ENCODE measurements at regions not wholly inside any gene's neighbourhood (a gene's known extent, or its start where the extent isn't known, plus 50 kb on each side); places are given as distances from the start of the nearest gene placed in this dataset.

DNA sequence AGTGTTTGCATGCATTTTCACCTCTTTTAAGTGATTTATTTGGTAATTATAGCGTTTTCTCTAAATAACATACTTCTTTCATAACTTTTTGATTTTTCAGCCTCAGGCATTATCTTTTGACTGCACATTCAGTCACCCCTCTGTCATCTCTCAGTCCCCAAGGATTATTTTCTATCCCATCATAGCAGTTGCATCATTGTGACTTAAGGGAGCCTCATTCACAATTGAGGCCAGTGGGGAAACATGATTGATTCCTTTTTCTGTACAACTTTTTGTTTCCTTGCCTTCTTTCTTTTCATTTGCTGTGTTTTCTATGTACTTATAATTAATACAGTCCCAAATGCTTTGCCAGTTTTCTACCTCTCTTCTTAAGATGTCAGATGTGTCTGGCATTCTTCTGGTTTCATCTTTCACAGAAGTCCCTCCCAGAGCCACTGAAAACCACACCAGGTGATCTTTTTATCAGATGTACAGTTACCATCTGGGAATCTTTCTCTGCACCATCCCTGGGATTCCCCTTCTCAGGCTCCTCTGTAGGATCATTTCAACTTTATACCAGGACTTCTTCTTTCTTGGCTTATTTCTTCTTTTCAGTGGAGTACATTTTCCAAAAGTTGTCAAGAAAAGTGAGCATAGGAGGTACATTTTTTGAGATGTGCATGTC, 151.4 kb downstream of the RAP2B start:
- DNase-seq (ENCODE audit: low read depth in 2 of 2) = no peak

DNA sequence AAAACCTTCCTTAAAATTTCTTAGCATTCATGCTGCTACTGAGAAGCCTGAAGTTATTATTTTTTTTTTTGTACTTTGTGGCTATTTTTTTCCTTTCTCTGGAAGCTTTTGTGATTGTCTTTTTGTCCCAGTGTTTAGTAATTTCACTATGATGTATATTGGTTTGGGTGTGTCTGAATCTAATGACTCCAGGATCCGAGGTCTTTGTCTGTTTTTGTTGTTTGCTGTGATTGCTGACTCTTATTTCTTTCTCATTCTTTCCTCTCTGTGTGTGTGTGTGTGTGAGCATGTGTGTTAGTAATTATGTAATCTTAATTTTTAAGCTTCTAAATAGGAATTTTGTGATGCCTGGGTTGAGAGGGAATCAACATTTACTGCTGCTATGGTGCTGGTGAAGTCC, 152.0 kb downstream of the RAP2B start:
- no peak for DNase-seq (ENCODE audit: low read depth in 2 of 2)

- no peak for DNase-seq (ENCODE audit: low read depth in 2 of 2)
These were observed 153.8 kb downstream of the RAP2B start for GRCh38 chr3:153315781-153316180.

DNA sequence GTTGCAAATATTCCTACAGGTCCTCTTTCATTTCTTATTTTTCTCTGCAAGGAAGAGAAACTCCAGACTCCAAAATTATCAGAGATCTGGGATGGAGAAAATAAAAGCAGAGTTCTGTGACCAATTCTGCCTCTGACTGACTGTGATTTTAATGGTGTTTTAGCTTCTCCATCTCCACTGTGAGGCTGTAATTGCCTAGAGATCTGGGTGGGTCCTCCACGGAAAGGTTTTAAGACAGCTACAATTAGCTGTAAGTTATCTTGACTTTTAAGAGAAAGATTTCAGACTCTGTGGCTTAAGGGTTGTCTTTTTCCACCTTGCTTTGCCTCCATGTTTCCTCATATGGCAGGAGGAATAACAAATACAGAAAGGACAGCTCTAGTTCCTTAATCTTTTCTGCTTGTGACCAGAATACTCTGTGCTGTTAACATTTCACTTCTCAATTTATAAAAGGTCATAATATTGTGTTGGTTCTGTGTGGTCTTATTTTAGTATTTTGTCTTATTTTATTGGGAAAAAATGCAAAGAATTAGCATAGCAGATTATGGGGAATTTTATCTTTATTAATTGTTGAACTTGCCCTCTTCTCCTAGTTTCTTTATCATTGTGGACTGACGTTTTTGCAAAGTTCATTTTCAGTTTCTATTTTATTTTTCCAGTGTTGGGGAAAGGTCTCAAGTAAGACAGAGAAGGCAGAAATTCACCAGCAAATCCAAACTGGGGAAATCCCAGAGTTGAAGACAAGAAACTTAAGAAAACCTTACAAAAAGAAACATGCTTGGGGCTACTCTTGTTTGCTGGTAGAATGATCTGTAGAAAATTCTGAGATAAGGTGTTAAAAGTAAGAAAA, 157.9 kb downstream of the RAP2B start:
- no peak for DNase-seq (ENCODE audit: low read depth in 2 of 2)

- no peak for DNase-seq (ENCODE audit: low read depth in 2 of 2)
These were observed 158.6 kb downstream of the RAP2B start for GRCh38 chr3:153320585-153321128.

DNA sequence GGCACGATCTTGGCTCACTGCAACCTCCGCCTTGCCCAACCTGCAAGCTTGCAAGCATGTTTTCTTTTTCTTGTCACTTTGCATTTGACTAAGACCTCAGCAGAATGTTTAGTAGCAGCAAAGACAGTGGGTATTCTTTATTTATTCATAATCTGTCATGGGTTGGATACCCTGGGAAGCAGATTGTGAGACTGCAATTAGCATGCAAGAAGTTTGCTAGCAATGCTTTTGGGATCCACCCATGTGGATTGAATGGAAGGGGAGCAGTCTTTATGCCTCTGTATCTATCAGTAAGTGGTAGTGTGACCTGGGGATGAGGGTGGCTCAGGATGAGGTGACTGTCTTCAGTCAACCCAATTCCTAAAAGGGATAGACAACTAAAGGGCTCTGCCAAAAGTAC, 166.7 kb downstream of the RAP2B start:
- DNase-seq (ENCODE audit: low read depth in 2 of 2) = no peak

- no peak for DNase-seq (ENCODE audit: low read depth in 2 of 2)
These were observed 168.9 kb downstream of the RAP2B start for GRCh38 chr3:153330901-153331300.

DNA sequence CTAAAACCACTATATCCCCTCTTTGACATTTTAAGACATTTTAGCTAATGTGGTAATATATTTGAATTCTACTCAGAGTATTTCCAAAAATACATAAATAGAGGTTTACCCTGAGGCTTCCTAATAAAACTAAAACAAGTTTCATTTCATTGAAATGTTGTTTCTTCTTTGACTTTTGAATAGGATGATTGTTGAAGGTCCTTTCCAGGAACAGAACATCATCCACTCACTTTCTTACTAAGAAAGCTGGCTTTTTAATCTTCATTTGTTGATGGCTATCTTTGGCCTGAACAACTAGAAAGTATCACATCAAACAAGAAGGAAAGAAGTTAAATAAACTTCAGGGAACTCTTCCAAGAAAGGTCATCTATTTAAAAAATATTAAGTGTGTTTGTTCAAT, 169.7 kb downstream of the RAP2B start:
- no peak for DNase-seq (ENCODE audit: low read depth in 2 of 2)

DNA sequence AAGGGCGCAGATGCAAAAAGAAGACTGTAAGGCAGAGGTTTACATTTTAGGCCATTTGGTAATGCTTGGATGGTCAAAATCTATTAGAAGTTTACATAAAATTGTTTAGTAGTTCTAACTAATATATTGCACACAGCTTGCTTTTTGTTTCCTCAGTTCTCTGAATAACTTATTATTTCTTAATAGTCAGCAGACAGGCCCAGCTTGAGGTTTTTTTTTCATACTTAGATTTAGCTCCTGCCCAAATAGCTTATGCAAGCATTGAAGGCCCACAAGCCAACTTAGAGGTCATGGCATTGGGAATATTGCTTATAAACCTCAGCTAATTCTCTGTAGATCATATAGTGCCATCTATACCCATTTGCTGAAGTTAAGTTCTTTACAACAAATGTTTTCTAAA, 172.5 kb downstream of the RAP2B start:
- no peak for DNase-seq (ENCODE audit: low read depth in 2 of 2)

DNA sequence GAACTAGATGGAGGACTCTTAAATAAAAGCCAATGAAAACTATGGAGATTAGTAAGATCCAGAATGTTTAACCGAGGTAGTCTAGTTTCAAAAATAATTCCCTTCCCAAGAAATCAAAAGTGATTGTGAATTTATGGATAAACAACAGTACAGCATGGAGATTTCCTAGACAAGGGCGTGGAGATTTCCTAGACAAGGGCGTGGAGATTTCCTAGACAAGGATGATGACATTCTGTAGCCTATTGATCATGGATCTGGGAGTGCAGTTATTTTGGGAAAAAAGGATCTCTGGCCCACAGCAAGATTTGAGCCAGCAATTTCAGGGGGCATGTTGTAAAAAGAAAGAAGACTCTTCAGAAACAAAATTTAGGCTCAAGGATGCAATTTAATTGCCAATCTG, 175.3 kb downstream of the RAP2B start:
- DNase-seq (ENCODE audit: low read depth in 2 of 2) = no peak

DNA sequence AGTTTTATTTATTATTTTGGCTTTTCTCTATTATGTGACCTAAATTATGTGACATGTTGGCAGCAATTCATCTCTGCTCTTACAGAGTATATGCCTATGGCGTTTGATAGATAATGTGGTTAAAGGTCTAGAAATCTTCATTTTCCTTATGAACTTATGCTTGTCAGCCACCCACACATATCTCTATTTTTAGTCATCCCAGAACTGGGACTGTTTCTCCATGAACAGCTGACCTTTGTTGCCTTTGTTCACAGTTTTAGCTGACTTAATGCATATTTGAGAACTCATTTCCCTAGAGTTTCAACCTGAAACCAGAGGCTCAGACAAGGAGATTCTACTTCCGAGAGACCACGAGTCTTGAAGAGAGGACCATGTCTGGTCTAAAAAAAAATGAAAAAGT, 176.5 kb downstream of the RAP2B start:
- no peak for DNase-seq (ENCODE audit: low read depth in 2 of 2)

DNA sequence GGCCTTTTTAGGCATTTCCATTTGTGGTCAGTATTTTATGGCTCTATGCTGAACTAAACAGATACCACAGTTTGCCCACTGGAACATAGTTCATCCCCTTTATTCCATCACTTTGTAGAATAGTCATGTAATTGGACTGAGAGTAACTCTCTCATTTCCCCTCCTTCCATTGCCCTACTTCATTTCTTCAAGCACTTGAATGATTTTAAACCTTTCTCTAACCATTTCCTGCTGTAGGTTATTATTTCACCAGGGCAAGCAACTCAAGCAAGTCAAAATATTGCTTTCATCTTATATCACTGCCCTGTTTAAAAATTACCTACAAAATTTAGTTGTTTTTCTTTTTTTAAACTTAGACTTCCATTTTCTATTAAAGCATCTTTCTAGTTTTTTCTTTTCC, 177.0 kb downstream of the RAP2B start:
- DNase-seq (ENCODE audit: low read depth in 2 of 2) = no peak

DNA sequence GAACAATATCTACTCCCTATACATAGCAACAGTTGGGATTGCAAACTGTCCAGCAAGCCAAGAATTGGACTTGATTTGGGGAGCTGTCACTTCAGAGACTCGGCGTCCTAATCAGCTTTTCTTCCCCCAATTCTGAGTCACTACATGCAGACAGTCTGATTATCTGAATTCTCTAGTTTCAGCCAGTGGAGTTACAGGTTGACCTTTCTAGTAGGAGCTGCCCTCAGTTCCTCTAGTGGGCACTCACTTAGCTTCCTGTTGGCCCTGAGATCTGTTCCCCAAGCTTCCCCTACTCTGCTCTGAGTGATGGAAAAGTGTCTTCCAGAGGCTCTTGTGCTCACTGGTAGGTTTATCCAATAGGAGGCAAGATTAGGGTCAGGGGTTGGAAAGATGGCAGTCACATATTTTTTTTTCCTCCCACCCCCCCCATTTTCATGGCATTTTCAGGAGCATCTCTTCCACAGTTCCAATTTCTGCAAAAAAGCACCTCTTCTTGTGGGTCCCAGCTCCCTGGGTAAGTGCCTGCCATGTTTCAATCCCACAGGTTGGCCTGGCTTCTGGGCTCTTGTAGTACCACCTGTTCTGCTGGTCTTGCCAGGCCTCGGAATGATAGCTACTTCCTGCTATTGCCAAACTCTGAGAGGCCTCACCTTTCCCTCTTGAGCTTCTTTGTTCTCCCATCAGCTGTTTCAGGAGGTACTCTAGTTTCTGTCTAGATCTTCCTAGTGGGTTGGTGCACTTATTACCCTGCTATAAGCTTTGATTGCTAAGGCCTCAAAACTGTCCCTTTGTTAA, 182.2 kb downstream of the RAP2B start:
- no peak for DNase-seq (ENCODE audit: low read depth in 2 of 2)

- no peak for DNase-seq (ENCODE audit: low read depth in 2 of 2)
These were observed 186.6 kb downstream of the RAP2B start for GRCh38 chr3:153348457-153349107.

DNA sequence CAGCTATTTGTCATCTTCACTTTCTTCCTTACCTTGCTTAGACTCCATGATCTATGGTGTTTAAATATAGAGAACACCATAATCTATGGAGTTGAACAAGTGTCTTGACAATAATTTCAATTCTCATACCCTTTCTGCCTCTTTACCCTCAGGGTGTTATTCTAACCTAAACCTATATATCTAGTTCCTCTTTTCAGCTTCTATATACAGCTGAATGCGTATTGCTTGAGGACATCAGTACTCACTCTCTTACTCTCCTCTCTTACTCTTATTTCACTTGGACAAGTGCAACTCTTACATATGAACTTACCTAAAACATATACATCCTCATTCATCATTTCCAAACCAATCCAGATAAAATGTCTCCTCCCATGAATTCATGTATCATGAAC, 187.1 kb downstream of the RAP2B start:
- DNase-seq (ENCODE audit: low read depth in 2 of 2) = no peak

GRCh38 chr3:153350420-153350819, 188.4 kb downstream of the RAP2B start:
- DNase-seq (ENCODE audit: low read depth in 2 of 2) = no peak

- no peak for DNase-seq (ENCODE audit: low read depth in 2 of 2)
These were observed 192.6 kb downstream of the RAP2B start for GRCh38 chr3:153354641-153355040.

DNA sequence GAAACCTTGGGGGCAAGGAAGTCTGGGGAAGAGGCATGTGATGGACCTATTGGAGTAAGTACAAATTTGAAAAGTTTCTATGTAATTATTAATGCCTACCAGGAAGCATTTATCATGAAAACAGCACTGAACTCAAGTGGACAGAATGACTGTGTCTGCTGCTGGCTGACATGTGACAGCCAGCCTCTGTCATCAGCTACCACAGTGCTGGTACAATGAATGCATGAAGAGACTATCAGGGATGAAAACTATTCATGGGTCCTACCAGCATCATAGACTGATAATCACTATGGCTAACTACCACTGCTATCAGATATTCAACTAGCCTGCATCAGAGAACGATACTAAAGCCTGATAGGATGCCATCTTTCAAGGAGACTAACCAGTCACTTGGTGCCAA, 193.5 kb downstream of the RAP2B start:
- no peak for DNase-seq (ENCODE audit: low read depth in 2 of 2)

- no peak for DNase-seq (ENCODE audit: low read depth in 2 of 2)
These were observed 194.9 kb downstream of the RAP2B start for GRCh38 chr3:153356908-153357307.

DNA sequence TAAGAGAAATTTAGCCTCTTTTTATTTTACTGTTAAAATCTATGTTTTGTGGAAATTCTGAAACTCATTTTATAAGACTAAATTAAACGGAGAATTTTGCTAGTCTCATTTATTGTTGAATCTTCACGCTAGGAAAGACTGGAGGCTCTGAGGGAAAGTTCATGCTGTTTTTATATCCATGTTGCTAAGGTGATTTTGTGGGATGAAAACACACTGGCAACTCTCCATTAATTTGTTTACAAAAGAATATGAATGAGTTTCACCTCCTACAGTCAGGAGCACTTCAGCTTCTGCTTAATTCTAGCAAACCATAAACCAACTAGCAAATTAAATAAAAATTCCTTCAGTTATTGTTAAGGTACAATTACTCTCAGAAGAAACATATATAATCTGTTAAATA, 195.4 kb downstream of the RAP2B start:
- no peak for DNase-seq (ENCODE audit: low read depth in 2 of 2)

- no peak for DNase-seq (ENCODE audit: low read depth in 2 of 2)
These were observed 207.7 kb downstream of the RAP2B start for GRCh38 chr3:153369561-153370374.
